ENCODE measurements at regions not wholly inside any gene's neighbourhood (a gene's known extent, or its start where the extent isn't known, plus 50 kb on each side); places are given as distances from the start of the nearest gene placed in this dataset.

DNA sequence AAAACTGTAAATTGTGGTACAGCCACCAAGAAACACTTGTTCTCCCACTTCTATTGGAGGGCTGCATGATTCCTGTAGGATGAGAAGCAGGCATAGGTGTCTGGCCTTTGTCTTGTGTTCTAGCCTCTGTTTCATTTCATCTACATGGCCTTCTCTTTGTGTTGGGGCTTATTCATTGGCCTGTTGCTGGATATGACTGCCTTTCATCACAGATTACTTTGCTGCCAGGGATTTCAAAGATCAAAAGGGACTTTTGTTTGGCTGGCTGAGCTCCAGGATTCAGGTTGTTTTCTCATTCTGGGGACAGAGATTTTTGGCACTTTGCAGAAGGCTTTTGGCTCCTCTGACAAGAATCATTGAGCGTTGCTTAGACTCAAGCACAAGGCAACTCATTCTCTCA is 803.8 kb upstream of the TSPY4 start:
- no peak for TF ChIP-seq CTCF (IDR thresholded peaks at IDR 0.05)
- TF ChIP-seq ZFX (IDR thresholded peaks at IDR 0.05; ENCODE audit: borderline replicate concordance), result no peak

All from 22Rv1 (cell line).